Neural cell (in vitro differentiated cells): ENCODE measurements at regions not wholly inside any gene's neighbourhood (a gene's known extent, or its start where the extent isn't known, plus 50 kb on each side); places are given as distances from the start of the nearest gene placed in this dataset.

Source experiments
- H2AFZ ChIP-seq: fragments of 200-600, 300-800 bp; sonication (generic), shearing (Covaris generic); 2 replicates; pipeline ENCODE4 v1.6.0; 2014; ENCODE audit warnings: low read depth, mild to moderate bottlenecking, antibody characterized with exemption, low read length, moderate library complexity
- H3F3A ChIP-seq: fragments of 200-600 bp; shearing (Covaris generic); 2 replicates; pipeline ENCODE4 v1.6.1; 2016; ENCODE audit warnings: mild to moderate bottlenecking, moderate library complexity, mixed read lengths, antibody characterized with exemption, low read length; ENCODE audit not compliant: insufficient read depth, poor library complexity, severe bottlenecking
- H3K27ac ChIP-seq: fragments of 200-600, 300-800 bp; sonication (generic), shearing (Covaris generic); 2 replicates; pipeline ENCODE4 v1.5.1; 2014; ENCODE audit warnings: mild to moderate bottlenecking, low read length, moderate library complexity
- H3K27me3 ChIP-seq: fragments of 300-800, 200-600 bp; sonication (generic), shearing (Covaris generic); 2 replicates; pipeline ENCODE4 v1.6.0; 2014; ENCODE audit warnings: mild to moderate bottlenecking, low read depth, low read length, moderate library complexity; ENCODE audit not compliant: insufficient read depth
- H3K36me3 ChIP-seq: fragments of 300-800, 200-600 bp; sonication (generic), shearing (Covaris generic); 2 replicates; pipeline ENCODE4 v1.5.1; 2014; ENCODE audit warnings: mild to moderate bottlenecking, antibody characterized with exemption, low read length, moderate library complexity; ENCODE audit not compliant: insufficient read depth
- H3K4me2 ChIP-seq: fragments of 300-800, 200-600 bp; sonication (generic), shearing (Covaris generic); 2 replicates; pipeline ENCODE4 v1.6.0; 2014; ENCODE audit warnings: mild to moderate bottlenecking, low read length
- H3K4me3 ChIP-seq: fragments of 300-800, 200-600 bp; sonication (generic), shearing (Covaris generic); 2 replicates; pipeline ENCODE4 v1.5.1; 2014; ENCODE audit warnings: mild to moderate bottlenecking, low read length, moderate library complexity
- H3K79me2 ChIP-seq: fragments of 200-600 bp; shearing (Covaris generic); replicated peaks from 2 replicates; pipeline ENCODE4 v1.6.0; 2014; ENCODE audit warnings: mild to moderate bottlenecking, low read length, moderate library complexity; ENCODE audit not compliant: insufficient read depth
- H3K9ac ChIP-seq: fragments of 300-800, 200-600 bp; sonication (generic), shearing (Covaris generic); 2 replicates; pipeline ENCODE4 v1.6.1; 2016; ENCODE audit warnings: mild to moderate bottlenecking, low read length, mixed read lengths
- H3K9me2 ChIP-seq: fragments of 200-600 bp; shearing (Covaris generic); 2 replicates; pipeline ENCODE4 v1.6.1; 2016; ENCODE audit warnings: mild to moderate bottlenecking, low read length, mixed read lengths; ENCODE audit not compliant: insufficient read depth
- H3K9me3 ChIP-seq: fragments of 200-600, 300-800 bp; sonication (generic), shearing (Covaris generic); 2 replicates; pipeline ENCODE4 v1.6.1; 2016; ENCODE audit warnings: mild to moderate bottlenecking, mixed run types, low read length, moderate library complexity, mixed read lengths
- H4K20me1 ChIP-seq: fragments of 200-600 bp; shearing (Covaris generic); 2 replicates; pipeline ENCODE4 v1.6.1; 2016; ENCODE audit warnings: mild to moderate bottlenecking, mixed run types; ENCODE audit not compliant: insufficient read depth
- CTCF ChIP-seq: fragments of 450-650 bp; IDR thresholded peaks from 2 replicates; pipeline ENCODE4 v1.5.1; 2014; ENCODE audit warnings: antibody characterized with exemption, mild to moderate bottlenecking, moderate library complexity; ENCODE audit not compliant: poor library complexity, severe bottlenecking
- EP300 ChIP-seq: fragments of 450-650 bp; conservative IDR thresholded peaks from 2 replicates; pipeline ENCODE4 v1.6.1; 2014; ENCODE audit warnings: antibody characterized with exemption, mild to moderate bottlenecking, moderate library complexity; ENCODE audit not compliant: poor library complexity, severe bottlenecking
- EZH2 ChIP-seq: fragments of 200-600, 300-800 bp; shearing (Covaris generic), sonication (generic); IDR thresholded peaks from 2 replicates; pipeline ENCODE4 v1.6.1; 2014; ENCODE audit warnings: antibody characterized with exemption, low read length, borderline replicate concordance, mild to moderate bottlenecking; ENCODE audit not compliant: insufficient read depth, poor library complexity, severe bottlenecking
- MXI1 ChIP-seq: fragments of 450-650 bp; conservative IDR thresholded peaks from 2 replicates; pipeline ENCODE4 v1.6.1; 2014; ENCODE audit warnings: antibody characterized with exemption, mild to moderate bottlenecking; ENCODE audit not compliant: poor library complexity, severe bottlenecking
- POLR2AphosphoS5 ChIP-seq: IDR thresholded peaks from 2 replicates; pipeline ENCODE4 v1.6.1; 2012
- RAD21 ChIP-seq: fragments of 450-650 bp; conservative IDR thresholded peaks from 2 replicates; pipeline ENCODE4 v1.6.1; 2014; ENCODE audit warnings: antibody characterized with exemption, mild to moderate bottlenecking, moderate library complexity
- REST ChIP-seq: IDR thresholded peaks from 2 replicates; pipeline ENCODE4 v1.6.1; 2012; ENCODE audit warnings: borderline replicate concordance
- SMC3 ChIP-seq: fragments of 450-650 bp; conservative IDR thresholded peaks from 2 replicates; pipeline ENCODE4 v1.6.1; 2014; ENCODE audit warnings: antibody characterized with exemption, mild to moderate bottlenecking, moderate library complexity; ENCODE audit not compliant: poor library complexity
- TAF1 ChIP-seq: IDR thresholded peaks from 2 replicates; pipeline ENCODE4 v1.6.1; 2012; ENCODE audit warnings: low read depth

- Histone ChIP-seq H3K79me2 (no peaks in the 10 kb centered on the region), H3K4me3 (no peak overlapping the region), H2AFZ (no peak overlapping the region), H3K4me2 (no peak overlapping the region), H3K36me3 (no peaks in the 10 kb centered on the region), H3F3A (peaks cover 6% of the 10 kb centered on the region), H3K9me2 (no peaks in the 10 kb centered on the region), H3K9ac (no peak overlapping the region), H4K20me1 (no peaks in the 10 kb centered on the region), H3K27ac (no peak overlapping the region), H3K9me3 (no peaks in the 10 kb centered on the region), H3K27me3 (no peaks in the 10 kb centered on the region)
- no peak for TF ChIP-seq REST
- TF ChIP-seq EZH2: no peak
- no peak for TF ChIP-seq MXI1
- no peak for TF ChIP-seq RAD21
- no peak for TF ChIP-seq TAF1
- TF ChIP-seq SMC3: no peak
- no peak for TF ChIP-seq CTCF
- no peak for TF ChIP-seq POLR2AphosphoS5
- TF ChIP-seq EP300: no peak
These were observed 59.7 kb downstream of the KCNA1 start for GRCh38 chr12:4969405-4969804.

GRCh38 chr12:4974217-4974616 is 64.5 kb downstream of the KCNA1 start:
- Histone ChIP-seq H3K27me3 (no peaks in the 10 kb centered on the region), H3K9ac (no peak overlapping the region), H3K9me3 (no peaks in the 10 kb centered on the region), H3K36me3 (no peaks in the 10 kb centered on the region), H4K20me1 (no peaks in the 10 kb centered on the region), H2AFZ (no peak overlapping the region), H3K79me2 (no peaks in the 10 kb centered on the region), H3K4me3 (no peak overlapping the region), H3F3A (no peaks in the 10 kb centered on the region), H3K27ac (no peak overlapping the region), H3K4me2 (no peak overlapping the region), H3K9me2 (no peaks in the 10 kb centered on the region)
- TF ChIP-seq RAD21: no peak

- H3K9me3 ChIP-seq: no peaks in the 10 kb centered on the region
- TF ChIP-seq CTCF (no peak), REST (no peak), TAF1 (no peak), POLR2AphosphoS5 (no peak), MXI1 (no peak), SMC3 (no peak), EP300 (no peak), EZH2 (no peak), RAD21 (no peak)
- H2AFZ ChIP-seq: no peak overlapping the region
- H3F3A ChIP-seq: no peaks in the 10 kb centered on the region
- no peaks in the 10 kb centered on the region for H3K36me3 ChIP-seq
- no peak overlapping the region for H3K9ac ChIP-seq
- H4K20me1 ChIP-seq: no peaks in the 10 kb centered on the region
- no peak overlapping the region for H3K4me2 ChIP-seq
- H3K4me3 ChIP-seq: no peak overlapping the region
- no peak overlapping the region for H3K27ac ChIP-seq
- no peaks in the 10 kb centered on the region for H3K9me2 ChIP-seq
- no peaks in the 10 kb centered on the region for H3K27me3 ChIP-seq
- H3K79me2 ChIP-seq: no peaks in the 10 kb centered on the region
These were observed 65.9 kb downstream of the KCNA1 start for GRCh38 chr12:4975574-4975973.
